Spleen (tissue), 11 donors: ENCODE measurements at regions not wholly inside any gene's neighbourhood (a gene's known extent, or its start where the extent isn't known, plus 50 kb on each side); places are given as distances from the start of the nearest gene placed in this dataset.

ENCODE experiments used
- DNase-seq: peaks from one replicate; pipeline ENCODE4 v3.0.0-alpha.2; 2020
- H3K27ac ChIP-seq, 8 donors: fragments of 200-600 bp; sonication (generic) in 7 of 8; 1 replicate in 4 of 8; 2 replicates in 4 of 8; pipeline versions ENCODE4 v1.5.0 to v1.8.0; 2016 to 2021; ENCODE audit warnings: inconsistent platforms in 4 of 8, mild to moderate bottlenecking in 4 of 8, moderate library complexity in 1 of 8
- H3K27me3 ChIP-seq, 7 donors: fragments of 200-600 bp; sonication (generic) in 6 of 7; replicated peaks in 1 of 7; 1 replicate in 4 of 7; 2 replicates in 3 of 7; pipeline versions ENCODE4 v1.5.0 to v1.8.0; 2016 to 2021; ENCODE audit warnings: inconsistent platforms in 3 of 7, mild to moderate bottlenecking in 1 of 7
- H3K36me3 ChIP-seq, 6 donors: fragments of 200-600 bp; sonication (generic) in 5 of 6; 1 replicate in 4 of 6; 2 replicates in 2 of 6; pipeline versions ENCODE4 v1.5.0 to v1.8.0; 2016 to 2021; ENCODE audit warnings: inconsistent platforms in 2 of 6
- H3K4me1 ChIP-seq, 6 donors: fragments of 200-600 bp; sonication (generic) in 5 of 6; 1 replicate in 3 of 6; 2 replicates in 3 of 6; pipeline versions ENCODE4 v1.5.0 to v1.8.0; 2016 to 2021; ENCODE audit warnings: inconsistent platforms in 3 of 6
- H3K4me3 ChIP-seq, 8 donors: fragments of 200-600 bp; sonication (generic) in 7 of 8; 1 replicate in 4 of 8; 2 replicates in 4 of 8; pipeline versions ENCODE4 v1.5.0 to v1.8.0; 2016 to 2021; ENCODE audit warnings: inconsistent platforms in 4 of 8, mild to moderate bottlenecking in 4 of 8, moderate library complexity in 2 of 8
- H3K9me3 ChIP-seq, 8 donors: fragments of 200-600 bp; sonication (generic) in 7 of 8; 1 replicate in 4 of 8; 2 replicates in 4 of 8; pipeline versions ENCODE4 v1.5.0 to v1.8.0; 2016 to 2021; ENCODE audit warnings: inconsistent platforms in 4 of 8
- POLR2A ChIP-seq, 3 donors: fragments of 450-650 bp; IDR thresholded peaks; one replicate each; pipeline ENCODE4 v1.5.1; 2017; ENCODE audit warnings: antibody characterized with exemption in 3 of 3, mild to moderate bottlenecking in 1 of 3
- POLR2AphosphoS5 ChIP-seq, 3 donors: sonication (generic); formaldehyde crosslinking; IDR thresholded peaks; one replicate each; pipeline ENCODE4 v1.5.1; 2017; ENCODE audit warnings: antibody characterized with exemption in 3 of 3
- WGBS, 5 donors: extraction: QIAGEN DNeasy Blood & Tissue Kit in 3 of 5; methylation state at CpG; one replicate each; pipeline versions ENCODE4 v1.1.5 to v1.1.7; 2013 to 2018; 5-methylcytosine and 5-hydroxymethylcytosine counted together
- intact Hi-C: fragments of 100-400 bp; cut with DNase I; formaldehyde crosslinking; loops from one replicate; pipeline ENCODE4 v1.15.0; 2023; ENCODE audit warnings: low total_unique reads
- TF ChIP-seq, protein P1 (sequence below), 11 experiments: fragments of 200-600 bp in 7 of 11; fragments of 450-650 bp in 4 of 11; sonication (generic) in 4 of 11; IDR thresholded peaks in 8 of 11; conservative IDR thresholded peaks in 3 of 11; 1 replicate in 7 of 11; 2 replicates in 4 of 11; pipeline versions ENCODE4 v1.4.0 to v1.8.0; 2016 to 2021; ENCODE audit warnings: antibody characterized with exemption in 11 of 11, inconsistent platforms in 4 of 11, mild to moderate bottlenecking in 1 of 11
- donor health status: healthy with polysubstance abuse.
- donor health status: DM: no; HTN: no; CAD: no; lungs with moderate emphysema.
- donor health status: DM: no; HTN: no; CAD: no.
- donor health status: Bipolar disorder and iron deficiency.
- donor health status: healthy.
- donor health status: DM: no; HTN: no; CAD: no.
- donor health status: DM: yes; HTN: yes; CAD: no.

DNA sequence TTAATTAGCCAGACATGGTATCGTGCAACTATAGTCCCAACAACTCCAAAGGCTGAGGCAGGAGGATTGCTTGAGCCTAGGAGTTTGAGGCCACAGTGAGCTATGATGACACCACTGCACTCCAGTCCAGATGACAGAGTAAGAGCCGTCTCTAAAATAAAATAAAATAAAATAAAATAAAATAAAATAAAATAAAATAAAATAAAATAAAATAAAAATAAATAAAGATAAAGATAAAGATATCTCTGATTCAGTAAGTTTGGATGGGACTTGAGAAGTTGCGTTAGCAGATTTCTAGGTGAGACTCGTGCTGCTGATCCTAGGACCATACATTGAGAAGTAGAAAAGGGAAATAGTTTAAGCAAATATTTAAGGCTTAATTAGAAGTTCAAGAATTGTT lies 254.8 kb upstream of the FAM241A start:
- peaks cover 0 to 5% (median 0%) of the 10 kb centered on the region in 7 donors for H3K27me3 ChIP-seq
- WGBS, 5 donors = 85 to 93% (median 89%) methylated on average over 4 of the region's 4 CpGs
- TF ChIP-seq POLR2AphosphoS5 (IDR thresholded peaks at IDR 0.05) (no peak), POLR2A (IDR thresholded peaks at IDR 0.05) (no peak)
- TF ChIP-seq, protein P1, sequence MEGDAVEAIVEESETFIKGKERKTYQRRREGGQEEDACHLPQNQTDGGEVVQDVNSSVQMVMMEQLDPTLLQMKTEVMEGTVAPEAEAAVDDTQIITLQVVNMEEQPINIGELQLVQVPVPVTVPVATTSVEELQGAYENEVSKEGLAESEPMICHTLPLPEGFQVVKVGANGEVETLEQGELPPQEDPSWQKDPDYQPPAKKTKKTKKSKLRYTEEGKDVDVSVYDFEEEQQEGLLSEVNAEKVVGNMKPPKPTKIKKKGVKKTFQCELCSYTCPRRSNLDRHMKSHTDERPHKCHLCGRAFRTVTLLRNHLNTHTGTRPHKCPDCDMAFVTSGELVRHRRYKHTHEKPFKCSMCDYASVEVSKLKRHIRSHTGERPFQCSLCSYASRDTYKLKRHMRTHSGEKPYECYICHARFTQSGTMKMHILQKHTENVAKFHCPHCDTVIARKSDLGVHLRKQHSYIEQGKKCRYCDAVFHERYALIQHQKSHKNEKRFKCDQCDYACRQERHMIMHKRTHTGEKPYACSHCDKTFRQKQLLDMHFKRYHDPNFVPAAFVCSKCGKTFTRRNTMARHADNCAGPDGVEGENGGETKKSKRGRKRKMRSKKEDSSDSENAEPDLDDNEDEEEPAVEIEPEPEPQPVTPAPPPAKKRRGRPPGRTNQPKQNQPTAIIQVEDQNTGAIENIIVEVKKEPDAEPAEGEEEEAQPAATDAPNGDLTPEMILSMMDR (IDR thresholded peaks at IDR 0.05 in 8 of 11, conservative IDR thresholded peaks at IDR 0.05 in 3 of 11) = no peak
- H3K27ac ChIP-seq = no peak overlapping the region
- intact Hi-C loops = no loop called here
- H3K4me1 ChIP-seq = no peaks in the 10 kb centered on the region
- DNase-seq = no peak
- H3K9me3 ChIP-seq = peaks cover 0 to 16% (median 3%) of the 10 kb centered on the region in 8 donors
- no peak overlapping the region for H3K4me3 ChIP-seq
- H3K36me3 ChIP-seq = no peaks in the 10 kb centered on the region

DNA sequence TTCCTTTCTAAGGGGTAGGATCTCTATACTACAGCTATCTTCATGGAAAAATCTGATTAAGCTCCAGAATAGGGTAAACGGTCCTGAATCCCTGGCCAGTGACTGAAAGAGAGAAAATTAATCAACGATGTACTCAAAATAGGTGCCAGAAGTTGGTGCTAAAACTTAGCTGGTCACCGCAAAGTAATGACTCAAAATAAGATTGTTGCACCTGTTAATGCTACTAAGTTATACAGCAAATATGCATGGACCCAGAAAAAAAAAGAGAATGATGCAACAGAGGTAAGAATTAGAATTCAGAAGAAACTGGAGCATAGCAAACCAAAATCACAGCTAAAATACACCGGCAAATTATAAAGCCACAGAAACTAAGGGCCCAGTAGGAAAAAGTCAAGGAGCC lies 239.7 kb upstream of the FAM241A start:
- Histone ChIP-seq H3K27ac (no peak overlapping the region), H3K4me3 (no peak overlapping the region), H3K27me3 (no peaks in the 10 kb centered on the region), H3K36me3 (no peaks in the 10 kb centered on the region), H3K9me3 (no peaks in the 10 kb centered on the region), H3K4me1 (no peaks in the 10 kb centered on the region)
- TF ChIP-seq, protein P1 (IDR thresholded peaks at IDR 0.05 in 8 of 11, conservative IDR thresholded peaks at IDR 0.05 in 3 of 11) = no peak
- no peak for TF ChIP-seq POLR2AphosphoS5 (IDR thresholded peaks at IDR 0.05)
- TF ChIP-seq POLR2A (IDR thresholded peaks at IDR 0.05) = no peak
- DNase-seq = no peak
- intact Hi-C loops = no loop called here
- WGBS, 5 donors = 69 to 89% (median 74%) methylated on average over 4 of the region's 4 CpGs

- no peak overlapping the region for H3K4me3 ChIP-seq
- peaks cover 0 to 5% (median 0%) of the 10 kb centered on the region in 8 donors for H3K9me3 ChIP-seq
- DNase-seq = no peak
- no peak overlapping the region for H3K27ac ChIP-seq
- 90 to 97% (median 94%) methylated on average over 1 of the region's 1 CpG for WGBS, 5 donors
- intact Hi-C loops = no loop called here
- TF ChIP-seq, protein P1 (IDR thresholded peaks at IDR 0.05 in 8 of 11, conservative IDR thresholded peaks at IDR 0.05 in 3 of 11) = no peak
- TF ChIP-seq POLR2A (IDR thresholded peaks at IDR 0.05) (no peak), POLR2AphosphoS5 (IDR thresholded peaks at IDR 0.05) (no peak)
- peaks cover 0 to 4% (median 0%) of the 10 kb centered on the region in 7 donors for H3K27me3 ChIP-seq
- H3K4me1 ChIP-seq = no peaks in the 10 kb centered on the region
- no peaks in the 10 kb centered on the region for H3K36me3 ChIP-seq
Observed at GRCh38 chr4:111919639-111920038, 225.6 kb upstream of the FAM241A start.

DNA sequence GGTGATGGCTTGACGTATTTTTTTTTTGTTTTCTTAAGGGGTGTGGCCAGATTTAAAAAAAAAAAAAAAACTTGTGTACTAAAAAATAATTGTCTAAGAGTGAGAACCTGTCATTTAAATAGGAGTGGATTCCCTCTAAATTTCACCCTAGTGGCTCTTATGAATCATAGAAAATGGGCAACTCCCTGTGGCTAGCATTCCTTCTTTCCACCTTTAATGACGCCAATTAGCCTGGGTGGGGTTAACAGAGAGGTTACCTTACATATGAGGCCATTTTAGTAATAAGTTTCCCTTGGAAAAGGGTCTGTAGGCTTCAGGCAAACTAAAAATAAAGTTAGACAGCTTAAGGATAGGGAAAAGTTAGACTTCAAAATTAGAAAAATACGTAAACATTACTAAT lies 223.5 kb upstream of the FAM241A start:
- DNase-seq = no peak
- TF ChIP-seq, protein P1 (IDR thresholded peaks at IDR 0.05 in 8 of 11, conservative IDR thresholded peaks at IDR 0.05 in 3 of 11) = no peak
- TF ChIP-seq POLR2AphosphoS5 (IDR thresholded peaks at IDR 0.05) (no peak), POLR2A (IDR thresholded peaks at IDR 0.05) (no peak)
- intact Hi-C loops = no loop called here
- Histone ChIP-seq H3K27ac (no peak overlapping the region), H3K9me3 (no peaks in the 10 kb centered on the region), H3K4me1 (no peaks in the 10 kb centered on the region), H3K27me3 (peaks cover 0 to 4% (median 0%) of the 10 kb centered on the region in 7 donors), H3K4me3 (no peak overlapping the region), H3K36me3 (no peaks in the 10 kb centered on the region)
- 65 to 88% (median 86%) methylated on average over 3 of the region's 3 CpGs for WGBS, 5 donors
